ENCODE measurements at regions not wholly inside any gene's neighbourhood (a gene's known extent, or its start where the extent isn't known, plus 50 kb on each side); places are given as distances from the start of the nearest gene placed in this dataset.

DNA sequence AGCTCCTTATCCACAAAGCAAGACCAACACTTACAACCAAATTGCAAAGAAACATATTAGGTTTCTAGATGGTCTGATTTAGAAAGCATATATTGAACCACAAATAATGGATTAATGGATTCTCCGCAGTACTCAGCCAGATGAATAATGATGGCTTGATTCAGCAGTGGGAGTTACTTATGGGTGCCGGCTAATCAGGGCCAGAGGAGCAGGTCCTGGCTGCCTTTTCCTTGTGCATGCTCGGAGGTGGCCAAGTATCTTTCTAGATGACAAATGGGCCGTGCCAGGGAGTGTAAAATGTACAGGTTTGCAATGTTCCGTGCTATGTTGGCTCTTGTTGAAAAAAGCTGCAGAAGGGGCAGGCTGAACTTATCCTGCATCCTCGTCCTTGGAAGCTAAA is 70.2 kb downstream of the VCX3A start:
- Mint-ChIP-seq H3K27ac (no peak overlapping the region), H3K36me3 (ENCODE audit: low read depth) (no peaks in the 10 kb centered on the region), H3K4me3 (no peak overlapping the region), H3K4me1 (peaks cover 27% of the 10 kb centered on the region), H3K9me3 (no peaks in the 10 kb centered on the region), H3K27me3 (ENCODE audit: insufficient read depth) (no peaks in the 10 kb centered on the region)
- Histone ChIP-seq H3K4me3 (ENCODE audit: low read length) (no peak overlapping the region), H3K4me1 (ENCODE audit: control insufficient read depth, insufficient read depth, low read length) (no peaks in the 10 kb centered on the region), H3K27me3 (ENCODE audit: control insufficient read depth, insufficient read depth, low read length, poor library complexity, severe bottlenecking) (no peaks in the 10 kb centered on the region), H3K36me3 (ENCODE audit: control insufficient read depth, insufficient read depth, low read length) (no peaks in the 10 kb centered on the region), H3K9me3 (ENCODE audit: control insufficient read depth, low read length) (no peaks in the 10 kb centered on the region), H3K9ac (ENCODE audit: extremely low read depth, low read length, poor library complexity, severe bottlenecking) (no peak overlapping the region), H3K27ac (ENCODE audit: low read depth, low read length) (no peak overlapping the region)
- no peak for DNase-seq
- TF ChIP-seq, protein P1, sequence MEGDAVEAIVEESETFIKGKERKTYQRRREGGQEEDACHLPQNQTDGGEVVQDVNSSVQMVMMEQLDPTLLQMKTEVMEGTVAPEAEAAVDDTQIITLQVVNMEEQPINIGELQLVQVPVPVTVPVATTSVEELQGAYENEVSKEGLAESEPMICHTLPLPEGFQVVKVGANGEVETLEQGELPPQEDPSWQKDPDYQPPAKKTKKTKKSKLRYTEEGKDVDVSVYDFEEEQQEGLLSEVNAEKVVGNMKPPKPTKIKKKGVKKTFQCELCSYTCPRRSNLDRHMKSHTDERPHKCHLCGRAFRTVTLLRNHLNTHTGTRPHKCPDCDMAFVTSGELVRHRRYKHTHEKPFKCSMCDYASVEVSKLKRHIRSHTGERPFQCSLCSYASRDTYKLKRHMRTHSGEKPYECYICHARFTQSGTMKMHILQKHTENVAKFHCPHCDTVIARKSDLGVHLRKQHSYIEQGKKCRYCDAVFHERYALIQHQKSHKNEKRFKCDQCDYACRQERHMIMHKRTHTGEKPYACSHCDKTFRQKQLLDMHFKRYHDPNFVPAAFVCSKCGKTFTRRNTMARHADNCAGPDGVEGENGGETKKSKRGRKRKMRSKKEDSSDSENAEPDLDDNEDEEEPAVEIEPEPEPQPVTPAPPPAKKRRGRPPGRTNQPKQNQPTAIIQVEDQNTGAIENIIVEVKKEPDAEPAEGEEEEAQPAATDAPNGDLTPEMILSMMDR (conservative IDR thresholded peaks at IDR 0.05): no peak
- WGBS, 2 experiments (ENCODE audit: insufficient coverage in 1 of 2, insufficient read length in 1 of 2): 86 to 92% methylated on average over 1 to 6 of the region's 6 CpGs

DNA sequence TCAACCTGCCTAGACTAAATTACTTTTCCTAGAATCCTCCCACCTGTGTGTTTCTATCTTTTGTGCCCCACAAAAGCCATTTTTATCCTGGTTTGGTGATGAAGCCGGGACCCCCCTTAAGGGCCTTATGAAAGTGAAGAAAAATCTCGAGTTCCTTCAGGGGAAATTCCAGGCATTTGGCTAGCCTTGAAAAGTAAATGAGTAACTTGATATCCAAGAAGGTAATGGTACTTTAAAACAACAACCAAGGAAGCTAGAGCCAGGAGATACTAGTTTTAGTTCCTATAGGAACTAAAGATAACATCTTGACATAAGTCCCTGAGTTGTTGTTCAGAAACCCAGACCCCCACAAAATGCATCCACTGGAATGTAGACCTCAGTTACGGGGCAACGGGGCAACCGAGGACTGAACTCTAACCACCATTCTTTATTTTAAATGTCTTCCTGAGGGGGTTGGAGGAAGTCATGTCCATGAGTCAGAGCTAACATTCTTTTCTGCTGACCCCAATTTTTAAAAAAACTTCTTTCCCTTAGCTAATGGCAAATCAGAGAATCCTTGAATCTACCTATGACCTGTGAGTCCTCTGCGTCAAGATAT is 73.9 kb downstream of the VCX3A start:
- Histone ChIP-seq H3K9ac (ENCODE audit: extremely low read depth, low read length, poor library complexity, severe bottlenecking) (no peak overlapping the region), H3K36me3 (ENCODE audit: control insufficient read depth, insufficient read depth, low read length) (no peaks in the 10 kb centered on the region), H3K9me3 (ENCODE audit: control insufficient read depth, low read length) (no peaks in the 10 kb centered on the region), H3K27ac (ENCODE audit: low read depth, low read length) (no peak overlapping the region), H3K4me3 (ENCODE audit: low read length) (no peak overlapping the region), H3K4me1 (ENCODE audit: control insufficient read depth, insufficient read depth, low read length) (no peaks in the 10 kb centered on the region), H3K27me3 (ENCODE audit: control insufficient read depth, insufficient read depth, low read length, poor library complexity, severe bottlenecking) (no peaks in the 10 kb centered on the region)
- no peak for DNase-seq
- no peaks in the 10 kb centered on the region for H3K36me3 Mint-ChIP-seq (ENCODE audit: low read depth)
- H3K4me3 Mint-ChIP-seq: no peak overlapping the region
- peaks cover 27% of the 10 kb centered on the region for H3K4me1 Mint-ChIP-seq
- no peaks in the 10 kb centered on the region for H3K27me3 Mint-ChIP-seq (ENCODE audit: insufficient read depth)
- TF ChIP-seq, protein P1 (conservative IDR thresholded peaks at IDR 0.05): no peak
- no peaks in the 10 kb centered on the region for H3K9me3 Mint-ChIP-seq
- WGBS, 2 experiments (ENCODE audit: insufficient coverage in 1 of 2, insufficient read length in 1 of 2): 84% methylated on average over 3 of the region's 6 CpGs; no CpG with 5 or more reads in 1 of the 2 experiments
- H3K27ac Mint-ChIP-seq: no peak overlapping the region

DNA sequence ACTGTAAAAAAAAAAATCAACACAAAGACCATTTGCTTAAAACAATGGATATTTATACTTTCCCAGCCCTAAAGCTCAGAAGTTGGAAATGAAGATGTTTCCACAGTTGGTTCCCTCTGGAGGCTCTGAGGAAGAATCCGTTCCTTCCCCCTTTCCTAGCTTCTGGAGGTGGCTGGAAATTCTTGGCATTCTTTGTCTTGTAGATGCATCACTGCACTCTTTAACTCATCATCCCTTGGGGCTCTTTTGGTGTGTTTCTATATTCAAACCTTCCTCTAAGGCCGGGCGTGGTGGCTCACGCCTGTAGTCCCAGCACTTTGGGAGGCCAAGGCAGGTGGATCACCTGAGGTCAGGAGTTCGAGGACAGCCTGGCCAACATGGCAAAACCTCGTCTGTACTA is 78.7 kb downstream of the VCX3A start:
- WGBS, 2 experiments (ENCODE audit: insufficient coverage in 1 of 2, insufficient read length in 1 of 2): 91% methylated on average over 4 of the region's 6 CpGs; no CpG with 5 or more reads in 1 of the 2 experiments
- TF ChIP-seq, protein P1 (conservative IDR thresholded peaks at IDR 0.05): no peak
- H3K27me3 ChIP-seq (ENCODE audit: control insufficient read depth, insufficient read depth, low read length, poor library complexity, severe bottlenecking): no peaks in the 10 kb centered on the region

More for the DNA sequence above, 78.7 kb downstream of the VCX3A start:
- no peaks in the 10 kb centered on the region for H3K9me3 Mint-ChIP-seq
- no peaks in the 10 kb centered on the region for H3K4me1 ChIP-seq (ENCODE audit: control insufficient read depth, insufficient read depth, low read length)
- peaks cover 5% of the 10 kb centered on the region for H3K4me1 Mint-ChIP-seq
- no peak overlapping the region for H3K27ac ChIP-seq (ENCODE audit: low read depth, low read length)
- H3K27ac Mint-ChIP-seq: no peak overlapping the region
- no peak overlapping the region for H3K9ac ChIP-seq (ENCODE audit: extremely low read depth, low read length, poor library complexity, severe bottlenecking)
- H3K4me3 Mint-ChIP-seq: no peak overlapping the region
- H3K4me3 ChIP-seq (ENCODE audit: low read length): no peak overlapping the region
- DNase-seq: no peak
- H3K9me3 ChIP-seq (ENCODE audit: control insufficient read depth, low read length): no peaks in the 10 kb centered on the region
- H3K27me3 Mint-ChIP-seq (ENCODE audit: insufficient read depth): no peaks in the 10 kb centered on the region
- H3K36me3 ChIP-seq (ENCODE audit: control insufficient read depth, insufficient read depth, low read length): no peaks in the 10 kb centered on the region
- no peaks in the 10 kb centered on the region for H3K36me3 Mint-ChIP-seq (ENCODE audit: low read depth)

Data from endodermal cell (in vitro differentiated cells).